ENCODE measurements at regions not wholly inside any gene's neighbourhood (a gene's known extent, or its start where the extent isn't known, plus 50 kb on each side); places are given as distances from the start of the nearest gene placed in this dataset.
A peak's percentile ranks its signal among the peaks of the same experiment; 100 is the strongest.
"Not testable (repeated sequence)": the region's sequence is repeated elsewhere in the genome, so short reads cannot be mapped to it uniquely, and the experiment has no call there.

DNA sequence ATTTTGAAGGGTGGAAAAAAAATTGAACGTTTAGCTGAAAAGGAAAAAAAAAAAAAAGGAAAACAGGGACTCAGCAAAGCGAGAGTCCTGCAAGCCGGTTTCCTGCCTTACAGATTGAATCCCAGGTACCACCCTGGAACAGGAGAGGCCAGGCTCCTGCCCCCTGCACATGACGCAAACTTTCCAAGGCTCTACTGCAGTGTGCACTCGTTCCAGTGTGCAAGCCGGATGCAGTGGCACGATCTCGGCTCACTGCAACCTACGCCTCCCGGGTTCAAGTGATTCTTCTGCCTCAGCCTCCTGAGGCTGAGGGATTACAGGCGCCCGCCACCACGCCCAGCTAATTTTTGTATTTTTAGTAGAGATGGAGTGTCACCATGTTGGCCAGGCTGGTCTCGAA, 618.7 kb upstream of the CDH10 start:
- FAIRE-seq; DNase-seq (ENCODE audit: low spot score in 2 of 2): not testable (repeated sequence)

DNA sequence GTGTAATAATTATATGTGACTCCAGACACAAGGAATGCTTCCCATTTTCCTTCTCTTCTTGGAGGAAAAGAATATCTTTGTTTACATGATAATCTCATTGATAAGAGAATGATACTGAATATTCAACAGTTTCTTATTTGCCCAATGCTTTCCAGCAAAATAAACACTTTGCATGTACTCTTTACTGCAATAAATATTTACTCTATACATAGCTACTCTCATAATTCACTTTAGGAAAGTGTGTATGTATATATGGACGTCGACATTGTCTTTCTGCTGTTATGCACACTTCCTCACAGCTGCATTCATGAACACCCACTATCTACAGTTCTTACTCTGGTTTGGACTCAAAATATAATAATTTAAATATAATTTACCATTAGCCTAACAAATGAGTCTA, 617.4 kb upstream of the CDH10 start:
- FAIRE-seq (no peak), DNase-seq (ENCODE audit: low spot score in 2 of 2) (no peak)

DNA sequence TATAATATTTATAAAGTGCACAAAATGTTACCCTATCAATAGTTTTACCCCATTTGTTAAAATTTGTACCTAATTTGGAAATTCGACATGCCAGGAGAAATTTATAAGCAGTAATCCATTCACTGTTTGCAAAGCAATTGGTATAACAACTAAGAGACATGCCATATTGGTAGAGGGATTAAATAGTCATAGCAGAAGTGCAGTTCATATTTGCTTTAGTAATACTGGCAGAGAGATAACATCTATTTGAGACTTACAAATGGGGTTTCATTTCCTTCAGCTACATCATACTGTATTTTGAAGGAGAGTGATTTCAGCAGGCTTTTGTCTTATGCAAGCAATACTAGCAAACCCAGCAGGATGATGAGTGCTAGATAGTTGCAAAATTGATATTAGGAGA, 610.4 kb upstream of the CDH10 start:
- FAIRE-seq (no peak), DNase-seq (ENCODE audit: low spot score in 2 of 2) (no peak)

DNA sequence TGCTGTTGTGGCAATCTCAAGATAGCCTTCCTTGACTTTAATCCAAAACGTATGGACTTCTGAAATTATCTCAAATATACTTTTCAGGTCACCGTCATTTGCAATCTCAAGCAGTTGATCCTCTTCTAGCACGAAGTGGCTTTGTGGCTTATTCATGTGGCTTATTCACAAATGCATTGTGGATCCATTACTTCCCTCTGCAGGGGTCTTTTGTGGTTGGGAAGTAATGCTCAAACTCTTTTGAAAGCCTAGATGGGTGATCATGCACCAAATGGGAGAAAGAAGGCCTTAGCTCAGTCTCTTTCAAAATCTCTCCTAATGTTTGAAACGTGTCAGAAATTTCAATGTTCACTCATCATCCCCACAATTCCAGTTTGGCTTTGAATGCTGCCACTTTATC, 597.2 kb upstream of the CDH10 start:
- no peak for DNase-seq (ENCODE audit: low spot score in 2 of 2)

DNA sequence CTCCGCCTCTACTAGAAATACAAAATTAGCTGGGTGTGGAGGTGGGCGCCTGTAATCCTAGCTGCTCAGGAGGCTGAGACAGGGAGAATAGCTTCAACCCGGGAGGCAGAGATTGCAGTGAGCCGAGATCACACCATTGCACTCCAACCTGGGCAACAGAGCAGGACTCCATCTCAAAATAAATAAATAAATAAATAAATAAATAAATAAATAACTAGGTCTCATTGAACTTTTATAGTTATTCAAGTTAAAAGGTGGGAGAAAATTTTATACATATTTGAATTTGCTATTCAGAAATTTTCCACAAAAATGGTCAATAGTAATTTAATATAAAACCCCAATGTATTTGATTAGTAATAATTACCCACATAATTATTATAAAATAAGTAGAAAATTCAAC, 593.9 kb upstream of the CDH10 start:
- not testable (repeated sequence) for DNase-seq (ENCODE audit: low spot score in 2 of 2); FAIRE-seq

More for the DNA sequence above, 597.2 kb upstream of the CDH10 start:
- no peak for FAIRE-seq

DNA sequence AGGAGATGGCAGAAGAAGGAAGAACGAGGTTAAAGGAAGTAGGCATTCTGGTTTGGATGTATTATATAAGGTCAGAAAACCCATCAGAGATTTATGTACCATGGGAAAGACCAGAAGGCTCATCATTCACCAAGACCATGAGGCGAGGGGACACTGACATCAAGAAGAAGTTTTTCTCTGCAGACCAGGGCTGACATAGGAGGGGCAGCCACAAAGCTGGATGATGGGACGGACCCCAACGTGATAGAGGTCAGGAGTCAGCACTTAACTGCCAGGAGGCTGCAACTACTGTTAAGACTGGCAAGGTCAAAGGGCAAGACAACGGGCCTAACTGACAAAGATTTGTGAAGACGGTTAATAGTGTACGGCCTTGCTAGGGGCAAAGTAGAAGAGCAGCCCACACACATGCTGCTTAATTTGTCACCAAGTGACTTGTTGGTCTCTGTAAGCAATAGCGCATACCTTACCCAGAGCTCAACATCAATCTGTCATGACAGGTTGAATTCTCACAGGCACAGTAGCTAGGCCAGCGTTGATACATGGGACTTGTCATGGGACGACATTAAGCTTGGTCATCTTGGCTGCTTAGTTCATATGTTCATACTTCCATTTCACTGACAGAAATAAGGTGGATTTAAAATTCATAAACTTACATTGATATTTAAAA, 579.7 kb upstream of the CDH10 start:
- FAIRE-seq, result no peak
- no peak for DNase-seq (ENCODE audit: low spot score in 2 of 2)

DNA sequence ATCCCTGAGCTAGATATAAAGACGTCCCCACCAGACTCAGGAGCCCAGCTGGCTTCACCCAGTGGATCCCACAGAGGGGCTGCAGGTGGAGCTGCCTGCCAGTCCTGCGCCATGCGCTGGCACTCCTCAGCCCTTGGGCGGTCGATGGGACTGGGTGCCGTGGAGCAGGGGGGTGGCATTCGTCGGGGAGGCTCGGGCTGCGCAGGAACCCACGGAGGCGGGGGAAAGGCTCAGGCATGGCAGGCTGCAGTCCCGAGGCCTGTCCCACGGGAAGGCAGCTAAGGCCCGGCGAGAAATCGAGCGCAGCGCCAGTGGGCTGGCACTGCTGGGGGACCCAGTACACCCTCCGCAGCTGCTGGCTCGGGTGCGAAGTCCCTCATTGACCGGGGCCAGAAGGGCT, 555.1 kb upstream of the CDH10 start:
- FAIRE-seq, result not testable (repeated sequence)

DNA sequence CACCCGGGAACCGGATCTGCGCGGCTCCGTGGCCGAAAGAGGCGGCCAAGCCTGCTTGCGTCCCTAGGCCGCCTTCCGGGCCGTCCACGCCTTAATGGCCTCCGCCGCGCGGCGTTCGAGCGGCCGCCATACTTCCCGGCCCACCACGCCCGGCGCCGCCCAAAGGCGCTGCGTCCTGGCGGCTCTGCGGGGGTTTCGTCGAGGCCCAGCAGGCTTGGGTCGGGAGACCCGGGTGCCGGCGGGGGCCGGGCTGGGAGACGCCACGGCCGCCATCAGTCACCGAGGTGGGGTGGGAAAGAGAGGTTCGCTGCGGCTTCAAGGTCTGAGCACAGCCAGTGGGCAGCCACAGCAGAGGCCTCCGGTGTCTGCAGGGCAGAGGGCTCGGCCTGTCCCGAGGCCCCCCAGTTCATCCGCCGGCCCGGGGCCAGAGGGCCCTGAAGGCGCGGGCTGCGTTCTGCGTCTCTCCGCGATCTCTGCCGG, 545.8 kb upstream of the CDH10 start:
- FAIRE-seq, result no peak

More for the DNA sequence above, 555.1 kb upstream of the CDH10 start:
- not testable (repeated sequence) for DNase-seq (ENCODE audit: low spot score in 2 of 2)

DNA sequence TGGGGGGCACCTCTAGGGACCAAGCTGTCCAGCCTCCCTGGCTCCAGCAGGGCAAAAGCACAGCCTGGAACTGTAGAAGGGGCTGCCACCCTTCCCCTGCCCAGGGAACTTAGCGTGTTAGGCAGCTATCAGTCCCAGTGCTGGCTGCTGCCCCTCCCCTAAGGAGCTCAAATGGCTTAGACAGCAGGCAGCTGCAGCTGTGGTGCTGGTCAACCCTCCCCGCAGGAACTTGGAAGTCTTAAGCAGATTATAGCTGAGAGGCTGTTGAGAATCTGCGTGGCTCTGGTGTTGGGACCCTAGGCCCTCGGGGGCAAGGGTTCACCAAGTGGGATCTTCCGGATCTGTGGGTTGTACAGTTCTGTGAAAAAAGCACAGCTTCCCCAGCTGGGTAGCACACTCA, 536.5 kb upstream of the CDH10 start:
- DNase-seq (ENCODE audit: low spot score in 2 of 2) (no peak), FAIRE-seq (no peak)

More for the DNA sequence above, 545.8 kb upstream of the CDH10 start:
- DNase-seq (ENCODE audit: low spot score in 2 of 2), result no peak

DNA sequence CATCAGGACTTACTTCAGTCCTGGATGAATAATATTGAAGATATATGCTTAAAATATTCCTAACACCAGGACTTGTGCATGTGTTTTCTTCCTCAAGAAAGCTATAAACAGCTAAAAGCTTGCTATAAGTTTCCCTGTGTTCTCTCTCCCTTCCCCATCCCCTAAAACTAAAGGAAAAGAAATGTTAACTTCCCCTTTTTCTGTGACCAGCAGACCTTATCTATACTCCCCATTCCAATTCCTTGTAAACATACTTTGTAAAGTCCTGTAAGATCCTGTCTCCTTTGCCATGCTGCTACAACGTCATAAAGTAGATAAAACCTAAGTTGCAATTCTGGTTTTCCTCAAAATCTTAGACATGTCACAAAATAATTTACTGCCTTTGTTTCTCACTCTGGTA, 517.8 kb upstream of the CDH10 start:
- not testable (repeated sequence) for FAIRE-seq; DNase-seq (ENCODE audit: low spot score in 2 of 2)

DNA sequence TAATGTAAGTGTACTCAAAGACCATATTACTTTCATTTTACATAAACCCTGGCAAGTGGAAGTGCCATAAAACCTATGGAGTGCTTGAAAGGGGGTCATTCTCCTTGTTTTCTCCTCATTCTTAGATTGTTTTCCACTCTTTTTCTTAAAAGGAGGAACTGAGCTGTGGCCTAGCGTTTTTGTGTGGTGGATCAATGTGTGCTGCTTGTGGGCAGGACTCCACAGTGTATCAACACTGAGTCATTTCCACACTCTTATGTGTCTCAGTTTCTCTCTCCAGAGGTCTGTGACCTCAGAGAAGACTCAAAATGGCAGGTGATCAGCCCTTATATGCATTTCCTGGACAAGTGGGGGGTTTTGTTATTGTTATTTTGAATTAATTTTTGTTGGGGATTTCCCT, 516.1 kb upstream of the CDH10 start:
- no peak for FAIRE-seq
- DNase-seq (ENCODE audit: low spot score in 2 of 2), result no peak

DNA sequence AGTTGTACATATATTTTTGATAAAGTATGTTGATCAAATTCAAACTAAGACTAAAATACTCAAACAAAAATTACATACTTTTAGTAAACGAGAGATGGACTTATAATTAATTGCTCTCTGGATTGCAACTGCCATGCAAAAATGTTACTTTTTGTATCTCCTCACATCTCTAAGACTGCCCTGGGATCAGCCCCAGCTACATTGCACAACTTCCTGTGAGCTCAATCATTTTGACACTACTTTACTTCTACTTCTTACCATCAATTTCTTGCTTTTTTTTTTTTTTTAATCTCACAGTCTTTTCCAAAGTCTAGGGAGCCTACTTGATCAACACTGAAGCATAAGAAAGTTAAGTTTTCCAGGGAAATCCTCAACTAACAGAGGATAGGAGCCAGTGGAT, 506.0 kb upstream of the CDH10 start:
- DNase-seq (ENCODE audit: low spot score in 2 of 2) (no peak), FAIRE-seq (no peak)

DNA sequence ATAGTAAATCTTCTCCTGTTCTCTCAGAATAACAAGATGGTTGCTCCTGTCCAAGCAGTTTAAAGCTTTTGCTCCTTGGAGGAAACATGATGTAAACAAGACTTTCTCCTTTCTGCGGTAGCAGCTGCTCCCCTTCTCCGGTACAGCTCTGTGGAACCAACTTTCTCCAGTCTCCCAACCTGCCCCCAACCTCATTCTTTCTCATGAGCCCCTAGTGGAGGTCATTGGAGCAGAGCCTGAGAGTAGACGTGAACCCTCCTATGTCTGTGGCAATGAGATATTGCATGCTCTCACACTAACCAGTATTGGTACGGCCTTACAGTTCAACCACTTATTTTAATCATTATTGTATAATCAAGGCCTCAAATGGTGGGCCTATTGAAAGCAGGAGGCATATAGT, 483.8 kb upstream of the CDH10 start:
- DNase-seq (ENCODE audit: low spot score in 2 of 2), result no peak
- no peak for FAIRE-seq

DNA sequence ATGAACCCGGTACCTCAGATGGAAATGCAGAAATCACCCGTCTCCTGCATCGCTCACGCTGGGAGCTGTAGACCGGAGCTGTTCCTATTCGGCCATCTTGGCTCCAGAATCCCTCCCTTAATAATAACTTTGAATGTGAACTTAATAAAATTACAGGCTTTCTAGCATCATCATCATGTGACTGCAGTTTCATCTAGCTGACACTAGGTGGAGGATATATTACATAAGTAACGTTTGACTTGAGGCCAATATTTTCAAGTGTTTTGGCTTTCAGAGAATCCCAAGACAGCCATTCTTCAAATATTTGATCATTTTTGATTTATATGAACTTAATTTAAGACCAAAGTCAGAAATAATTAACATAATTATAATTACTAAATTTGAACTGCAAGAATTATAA, 474.9 kb upstream of the CDH10 start:
- no peak for FAIRE-seq

DNA sequence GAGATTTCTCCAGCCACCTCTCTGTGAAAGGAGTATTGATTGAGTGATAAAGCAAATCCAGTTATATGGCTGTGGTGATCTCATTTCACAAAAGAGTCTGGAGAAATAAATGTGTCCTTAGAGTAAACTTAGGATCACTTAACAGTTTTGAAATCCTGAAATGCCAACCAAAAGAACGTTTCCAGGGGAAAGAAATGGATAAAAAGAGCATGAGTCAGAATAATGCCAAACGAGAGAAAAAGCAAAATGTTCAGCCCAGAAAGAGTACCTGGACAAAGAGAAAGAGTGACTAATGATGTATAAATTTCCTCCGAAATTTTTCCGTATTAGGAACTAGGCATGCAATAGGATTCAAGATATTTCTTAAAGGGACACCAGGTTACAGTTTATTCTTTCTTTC, 463.1 kb upstream of the CDH10 start:
- no peak for FAIRE-seq
- no peak for DNase-seq (ENCODE audit: low spot score in 2 of 2)

More for the DNA sequence above, 474.9 kb upstream of the CDH10 start:
- no peak for DNase-seq (ENCODE audit: low spot score in 2 of 2)

DNA sequence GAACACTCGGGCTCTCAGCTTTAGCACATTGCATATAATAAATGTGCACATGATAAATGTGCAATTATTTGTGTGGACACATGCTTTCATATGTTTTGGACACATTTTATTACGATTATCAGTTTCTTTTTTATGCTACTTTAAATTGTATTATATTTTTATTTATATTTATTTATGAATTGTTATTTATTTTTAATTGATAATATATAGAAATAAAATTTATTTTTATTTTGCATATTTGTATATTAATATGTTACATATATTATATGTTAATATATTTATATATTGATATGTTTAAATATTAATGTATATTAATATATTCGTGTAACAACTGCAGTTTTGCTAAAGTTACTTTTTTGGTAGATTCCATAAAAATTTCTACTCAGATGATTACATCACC, 454.8 kb upstream of the CDH10 start:
- DNase-seq (ENCODE audit: low spot score in 2 of 2) (no peak), FAIRE-seq (peak; percentile 96)

DNA sequence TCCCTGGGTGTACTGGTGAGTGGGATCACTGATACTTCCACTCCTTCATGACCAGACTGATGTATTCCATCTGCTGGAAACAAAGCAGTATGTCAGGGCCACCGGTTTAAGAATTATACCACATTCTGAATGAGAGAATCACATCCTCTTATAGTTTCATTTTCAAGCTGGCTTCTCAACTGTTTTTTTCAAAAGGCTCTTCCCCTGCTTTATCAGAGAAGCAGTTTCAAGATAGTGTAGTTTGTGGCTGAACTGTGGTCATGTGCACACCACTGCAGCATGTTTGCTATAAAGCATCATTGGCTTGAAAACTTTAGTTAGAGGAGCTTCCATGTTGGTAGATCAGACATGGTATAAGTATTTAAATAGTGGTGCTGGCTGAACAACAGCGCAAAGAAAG, 450.5 kb upstream of the CDH10 start:
- DNase-seq (ENCODE audit: low spot score in 2 of 2) (no peak), FAIRE-seq (no peak)

DNA sequence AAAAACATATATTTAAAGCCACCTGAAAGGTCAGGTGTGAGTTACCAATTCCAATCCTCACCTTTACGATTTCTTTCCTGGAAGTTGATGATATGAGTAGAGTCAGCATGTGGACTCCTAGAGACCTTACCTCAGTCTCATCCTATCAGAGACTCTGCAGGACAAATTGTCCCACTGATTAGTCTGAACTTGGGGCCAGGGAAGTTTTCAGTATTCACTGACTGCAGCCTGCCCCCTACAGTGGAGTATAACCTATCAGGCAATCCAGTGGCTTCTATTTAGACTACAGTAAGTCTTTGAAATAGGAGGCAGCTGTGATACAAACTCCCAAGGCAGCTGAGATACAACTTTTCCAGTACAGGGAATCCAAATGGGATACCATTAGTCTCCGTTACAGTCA, 449.4 kb upstream of the CDH10 start:
- no peak for DNase-seq (ENCODE audit: low spot score in 2 of 2)
- no peak for FAIRE-seq

DNA sequence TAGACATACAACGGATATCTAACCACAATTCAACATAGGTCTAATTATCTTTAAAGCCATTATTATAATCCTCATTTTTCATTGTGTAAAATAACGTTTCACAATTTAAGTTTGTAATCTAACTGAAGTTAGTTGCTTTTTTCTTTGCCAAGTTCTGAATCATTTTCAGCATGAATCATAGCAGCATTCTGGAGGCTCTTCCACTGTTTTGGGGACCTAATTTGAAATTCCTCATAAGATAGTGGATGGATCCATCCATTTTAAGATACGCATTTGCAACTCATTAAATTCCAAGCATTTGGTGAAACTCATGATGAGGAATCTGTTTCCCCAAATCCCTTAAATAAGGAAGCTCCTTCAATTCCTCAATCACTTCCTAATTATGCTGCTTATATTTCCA, 447.1 kb upstream of the CDH10 start:
- DNase-seq (ENCODE audit: low spot score in 2 of 2) (no peak), FAIRE-seq (no peak)

DNA sequence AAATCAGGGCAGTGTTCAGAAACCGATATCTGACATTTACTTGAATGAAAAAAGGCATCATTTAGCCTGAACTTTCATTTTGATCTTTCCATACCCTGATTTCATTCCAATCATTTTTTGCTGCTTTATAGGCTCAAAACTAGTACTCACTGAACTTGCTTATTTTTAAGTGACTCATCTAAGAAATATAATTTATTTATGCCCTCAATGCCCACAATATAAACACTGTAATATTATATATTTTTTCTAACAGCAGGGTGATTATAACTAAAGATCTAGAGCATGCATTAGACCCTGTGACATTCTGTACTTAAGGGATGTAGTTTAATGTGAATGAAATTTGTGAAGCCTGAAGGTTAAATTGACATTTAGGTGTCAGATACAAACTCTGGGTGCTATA, 446.1 kb upstream of the CDH10 start:
- no peak for DNase-seq (ENCODE audit: low spot score in 2 of 2)
- FAIRE-seq, result no peak

DNA sequence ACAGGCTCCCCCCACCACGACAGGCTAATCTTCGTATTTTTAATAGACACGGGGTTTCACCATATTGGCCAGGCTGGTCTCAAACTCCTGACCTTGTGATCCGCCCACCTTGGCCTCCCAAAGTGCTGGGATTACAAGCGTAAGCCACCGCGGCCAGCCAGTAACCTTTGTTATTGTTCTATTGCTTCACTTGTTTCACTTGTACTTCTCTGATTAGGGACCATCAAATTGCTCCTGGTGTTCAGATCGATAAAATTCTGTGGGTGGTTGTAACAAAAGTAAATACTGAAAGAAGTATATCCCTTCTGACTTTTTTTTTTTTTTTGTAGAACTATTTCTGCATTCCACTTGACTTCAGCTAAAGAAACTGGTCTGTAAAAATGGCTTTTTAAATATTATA, 445.5 kb upstream of the CDH10 start:
- FAIRE-seq, result no peak
- no peak for DNase-seq (ENCODE audit: low spot score in 2 of 2)

DNA sequence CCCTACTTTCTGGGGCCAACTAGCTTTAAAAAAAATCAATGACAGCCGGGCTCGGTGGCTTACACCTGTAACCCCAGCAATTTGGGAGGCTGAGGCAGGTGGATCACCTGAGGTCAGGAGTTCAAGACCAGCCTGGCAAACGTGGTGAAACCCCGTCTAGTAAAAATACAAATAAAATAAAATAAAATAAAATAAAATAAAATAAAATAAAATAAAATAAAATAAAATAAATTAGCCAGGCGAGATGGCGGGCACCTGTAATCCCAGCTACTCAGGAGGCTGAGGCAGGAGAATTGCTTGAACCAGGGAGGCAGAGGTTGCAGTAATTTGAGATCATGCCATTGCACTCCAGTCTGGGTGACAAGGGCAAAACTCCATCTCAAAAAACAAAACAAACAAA, 443.9 kb upstream of the CDH10 start:
- FAIRE-seq; DNase-seq (ENCODE audit: low spot score in 2 of 2): not testable (repeated sequence)

DNA sequence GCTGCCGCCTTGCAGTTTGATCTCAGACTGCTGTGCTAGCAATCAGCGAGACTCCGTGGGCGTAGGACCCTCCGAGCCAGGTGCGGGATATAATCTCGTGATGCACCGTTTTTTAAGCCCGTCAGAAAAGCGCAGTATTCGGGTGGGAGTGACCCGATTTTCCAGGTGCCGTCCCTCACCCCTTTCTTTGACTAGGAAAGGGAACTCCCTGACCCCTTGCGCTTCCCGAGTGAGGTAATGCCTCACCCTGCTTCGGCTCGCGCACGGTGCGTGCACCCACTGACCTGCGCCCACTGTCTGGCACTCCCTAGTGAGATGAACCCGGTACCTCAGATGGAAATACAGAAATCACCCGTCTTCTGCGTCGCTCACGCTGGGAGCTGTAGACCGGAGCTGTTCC, 438.5 kb upstream of the CDH10 start:
- not testable (repeated sequence) for DNase-seq (ENCODE audit: low spot score in 2 of 2); FAIRE-seq

Measured in frontal cortex (tissue), 3 donors.